ENCODE measurements at regions not wholly inside any gene's neighbourhood (a gene's known extent, or its start where the extent isn't known, plus 50 kb on each side); places are given as distances from the start of the nearest gene placed in this dataset.

DNA sequence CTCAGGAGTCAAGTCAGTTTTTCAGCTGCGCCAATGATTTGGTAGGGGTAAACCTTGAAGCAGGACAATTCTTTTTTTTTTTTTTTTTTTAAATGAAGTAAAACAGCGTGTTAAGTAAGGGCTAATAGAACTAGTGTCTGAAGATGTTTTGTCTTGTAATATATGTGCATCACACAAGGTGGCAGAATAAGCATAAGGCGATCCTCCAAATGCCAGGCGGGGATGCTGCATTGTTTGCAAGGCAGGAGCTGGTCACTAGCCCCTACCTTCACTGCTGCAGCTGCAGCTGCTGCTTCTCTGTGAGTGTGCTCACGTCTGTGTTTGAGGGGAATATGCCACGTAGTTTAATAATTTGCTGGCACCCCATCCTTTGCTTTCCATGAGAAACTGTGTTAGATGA, 272.7 kb upstream of the MAP3K7 start:
- TF ChIP-seq, protein P1, sequence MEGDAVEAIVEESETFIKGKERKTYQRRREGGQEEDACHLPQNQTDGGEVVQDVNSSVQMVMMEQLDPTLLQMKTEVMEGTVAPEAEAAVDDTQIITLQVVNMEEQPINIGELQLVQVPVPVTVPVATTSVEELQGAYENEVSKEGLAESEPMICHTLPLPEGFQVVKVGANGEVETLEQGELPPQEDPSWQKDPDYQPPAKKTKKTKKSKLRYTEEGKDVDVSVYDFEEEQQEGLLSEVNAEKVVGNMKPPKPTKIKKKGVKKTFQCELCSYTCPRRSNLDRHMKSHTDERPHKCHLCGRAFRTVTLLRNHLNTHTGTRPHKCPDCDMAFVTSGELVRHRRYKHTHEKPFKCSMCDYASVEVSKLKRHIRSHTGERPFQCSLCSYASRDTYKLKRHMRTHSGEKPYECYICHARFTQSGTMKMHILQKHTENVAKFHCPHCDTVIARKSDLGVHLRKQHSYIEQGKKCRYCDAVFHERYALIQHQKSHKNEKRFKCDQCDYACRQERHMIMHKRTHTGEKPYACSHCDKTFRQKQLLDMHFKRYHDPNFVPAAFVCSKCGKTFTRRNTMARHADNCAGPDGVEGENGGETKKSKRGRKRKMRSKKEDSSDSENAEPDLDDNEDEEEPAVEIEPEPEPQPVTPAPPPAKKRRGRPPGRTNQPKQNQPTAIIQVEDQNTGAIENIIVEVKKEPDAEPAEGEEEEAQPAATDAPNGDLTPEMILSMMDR (IDR thresholded peaks at IDR 0.05; ENCODE audit: low read length) = no peak
- no peak for TF ChIP-seq EZH2phosphoT487 (IDR thresholded peaks at IDR 0.05; ENCODE audit: low read length)

Measured in MM.1S (cell line).